ENCODE measurements at regions not wholly inside any gene's neighbourhood (a gene's known extent, or its start where the extent isn't known, plus 50 kb on each side); places are given as distances from the start of the nearest gene placed in this dataset.
A peak's percentile ranks its signal among the peaks of the same experiment; 100 is the strongest.

- BruUV-seq (replicated peaks), result no TSS peak
- Histone ChIP-seq H2AFZ (no peak overlapping the region), H3K4me1 (replicated peaks; ENCODE audit: insufficient read depth) (peaks cover 21% of the 10 kb centered on the region), H3K27me3 (ENCODE audit: insufficient read depth, low read depth) (no peaks in the 10 kb centered on the region), H4K20me1 (ENCODE audit: insufficient read depth) (no peaks in the 10 kb centered on the region), H3K36me3 (ENCODE audit: low read depth) (no peaks in the 10 kb centered on the region), H3K79me2 (ENCODE audit: low read depth) (no peaks in the 10 kb centered on the region), H3K9me3 (ENCODE audit: insufficient read depth, low read depth) (no peaks in the 10 kb centered on the region), H3K4me2 (no peak overlapping the region), H3K9me2 (ENCODE audit: insufficient read depth) (no peaks in the 10 kb centered on the region), H3K4me3 (no peak overlapping the region), H3K27ac (no peak overlapping the region), H3F3A (ENCODE audit: insufficient read depth, low read depth) (no peaks in the 10 kb centered on the region)
- ChIA-PET CTCF (no interaction called here), POLR2A (ENCODE audit: unreplicated experiment) (no interaction called here)
- intact Hi-C loops (cut with micrococcal nuclease; ENCODE audit: unreplicated experiment), result no loop called here
- TF ChIP-seq CTCF (conservative IDR thresholded peaks at IDR 0.05) (no peak), EZH2 (IDR thresholded peaks at IDR 0.05; ENCODE audit: low read depth) (no peak)
- DNase-seq, result peak in 1 of 2 experiments; percentile 62
These were observed 172.1 kb upstream of the GAS1 start for GRCh38 chr9:87119328-87119881.

GRCh38 chr9:87120610-87121009 is 173.3 kb upstream of the GAS1 start:
- Histone ChIP-seq H3K4me3 (no peak overlapping the region), H3K4me2 (no peak overlapping the region), H2AFZ (no peak overlapping the region), H3F3A (ENCODE audit: insufficient read depth, low read depth) (no peaks in the 10 kb centered on the region), H3K9me2 (ENCODE audit: insufficient read depth) (no peaks in the 10 kb centered on the region), H3K4me1 (replicated peaks; ENCODE audit: insufficient read depth) (peaks cover 21% of the 10 kb centered on the region), H3K36me3 (ENCODE audit: low read depth) (no peaks in the 10 kb centered on the region), H3K27me3 (ENCODE audit: insufficient read depth, low read depth) (no peaks in the 10 kb centered on the region), H3K79me2 (ENCODE audit: low read depth) (no peaks in the 10 kb centered on the region), H4K20me1 (ENCODE audit: insufficient read depth) (no peaks in the 10 kb centered on the region), H3K27ac (no peak overlapping the region), H3K9me3 (ENCODE audit: insufficient read depth, low read depth) (no peaks in the 10 kb centered on the region)
- DNase-seq, result no peak
- intact Hi-C loops (cut with micrococcal nuclease; ENCODE audit: unreplicated experiment), result no loop called here
- no peak for TF ChIP-seq EZH2 (IDR thresholded peaks at IDR 0.05; ENCODE audit: low read depth)
- TF ChIP-seq CTCF (conservative IDR thresholded peaks at IDR 0.05), result no peak
- ChIA-PET CTCF (no interaction called here), POLR2A (ENCODE audit: unreplicated experiment) (no interaction called here)
- BruUV-seq (replicated peaks), result no TSS peak

- Histone ChIP-seq H3K4me2 (0 out of 2 replicates have a peak overlapping the region, but pooled peaks have one; percentile 16), H3K4me3 (no peak overlapping the region), H3K36me3 (ENCODE audit: low read depth) (no peaks in the 10 kb centered on the region), H2AFZ (peak overlapping the region; percentile 43; the same call in 1 of the 2 replicates), H3K9me2 (ENCODE audit: insufficient read depth) (no peaks in the 10 kb centered on the region), H4K20me1 (ENCODE audit: insufficient read depth) (no peaks in the 10 kb centered on the region), H3K27me3 (ENCODE audit: insufficient read depth, low read depth) (no peaks in the 10 kb centered on the region), H3F3A (ENCODE audit: insufficient read depth, low read depth) (no peaks in the 10 kb centered on the region), H3K27ac (0 out of 2 replicates have a peak overlapping the region, but pooled peaks have one; percentile 3), H3K4me1 (replicated peaks; ENCODE audit: insufficient read depth) (peaks cover 21% of the 10 kb centered on the region), H3K79me2 (ENCODE audit: low read depth) (no peaks in the 10 kb centered on the region), H3K9me3 (ENCODE audit: insufficient read depth, low read depth) (no peaks in the 10 kb centered on the region)
- TF ChIP-seq CTCF (conservative IDR thresholded peaks at IDR 0.05) (no peak), EZH2 (IDR thresholded peaks at IDR 0.05; ENCODE audit: low read depth) (no peak)
- ChIA-PET CTCF (no interaction called here), POLR2A (ENCODE audit: unreplicated experiment) (no interaction called here)
- no TSS peak for BruUV-seq (replicated peaks)
- no peak for DNase-seq
- intact Hi-C loops (cut with micrococcal nuclease; ENCODE audit: unreplicated experiment), result no loop called here
These were observed 175.8 kb upstream of the GAS1 start for GRCh38 chr9:87122947-87123685.
